T-cell (primary cell): ENCODE measurements at regions not wholly inside any gene's neighbourhood (a gene's known extent, or its start where the extent isn't known, plus 50 kb on each side); places are given as distances from the start of the nearest gene placed in this dataset.
"Not testable (repeated sequence)": the region's sequence is repeated elsewhere in the genome, so short reads cannot be mapped to it uniquely, and the experiment has no call there.

Experiments used
- ATAC-seq, 4 experiments: fragments of 200-7000 bp in 3 of 4; fragments of 150-1000 bp in 1 of 4; cut with Tn5 transposase; replicated peaks in 1 of 4; 1 replicate in 3 of 4; 2 replicates in 1 of 4; pipeline ENCODE4 v1.10.0; 2021; ENCODE audit warnings: moderate library complexity in 3 of 4, mild to moderate bottlenecking in 2 of 4, moderate number of reproducible peaks in 1 of 4
- CTCF ChIA-PET, 2 donors: fragments of 300-600 bp; sonication (Branson Sonifier 250); formaldehyde crosslinking; loops; one replicate each; lab custom pipeline; 2022; ENCODE audit warnings: antibody characterized with exemption in 2 of 2; lab: Charles Lee
- POLR2A ChIA-PET, 2 donors: fragments of 300-600 bp; sonication (Branson Sonifier 250); formaldehyde crosslinking; loops; one replicate each; lab custom pipeline; 2022; ENCODE audit warnings: antibody characterized with exemption in 2 of 2; lab: Charles Lee
- DNase-seq, 35 experiments: peaks; one replicate each; pipeline versions ENCODE4 v3.0.0 to v3.0.0-alpha.2; 2013 to 2023
- H3K27ac ChIP-seq: one replicate; pipeline ENCODE4 v1.5.1; 2013; ENCODE audit warnings: low read length
- H3K27me3 ChIP-seq, 2 experiments: replicated peaks in 1 of 2; 1 replicate in 1 of 2; 2 replicates in 1 of 2; pipeline versions ENCODE4 v1.6.1 to v1.7.0; 2013; ENCODE audit warnings: low read length in 1 of 2, mixed read lengths in 1 of 2; ENCODE audit not compliant: control insufficient read depth in 2 of 2, insufficient read depth in 2 of 2; ENCODE audit errors: extremely low read depth in 1 of 2
- H3K36me3 ChIP-seq, 2 donors: 1 replicate in 1 of 2; 2 replicates in 1 of 2; pipeline versions ENCODE4 v1.6.1 to v1.7.0; 2013; ENCODE audit warnings: low read length in 1 of 2; ENCODE audit not compliant: control insufficient read depth in 2 of 2, insufficient read depth in 1 of 2; ENCODE audit errors: extremely low read depth in 1 of 2
- H3K4me1 ChIP-seq, 2 experiments: 1 replicate in 1 of 2; 2 replicates in 1 of 2; pipeline versions ENCODE4 v1.6.1 to v1.7.0; 2013; ENCODE audit warnings: low read length in 2 of 2, mixed read lengths in 1 of 2; ENCODE audit not compliant: insufficient read depth in 2 of 2, control insufficient read depth in 1 of 2; ENCODE audit errors: extremely low read depth in 1 of 2
- H3K4me3 ChIP-seq, 2 donors: 1 replicate in 1 of 2; 2 replicates in 1 of 2; pipeline versions ENCODE4 v1.5.1 to v1.7.0; 2013; ENCODE audit warnings: mild to moderate bottlenecking in 2 of 2, low read length in 1 of 2, moderate library complexity in 1 of 2; ENCODE audit not compliant: control insufficient read depth in 1 of 2; ENCODE audit errors: extremely low read depth in 1 of 2
- H3K9me3 ChIP-seq: 2 replicates; pipeline ENCODE4 v1.7.0; 2013
- H3K27ac Mint-ChIP-seq, 2 donors: one replicate each; pipeline ENCODE4 v1.8.0; 2020 to 2021; ENCODE audit warnings: mild to moderate bottlenecking in 2 of 2, mixed read lengths in 2 of 2
- H3K27me3 Mint-ChIP-seq, 2 donors: one replicate each; pipeline ENCODE4 v1.8.0; 2021 to 2022; ENCODE audit warnings: mixed read lengths in 2 of 2
- H3K36me3 Mint-ChIP-seq: one replicate; pipeline ENCODE4 v1.8.0; 2021; ENCODE audit warnings: mixed read lengths
- H3K4me1 Mint-ChIP-seq, 3 donors: one replicate each; pipeline ENCODE4 v1.8.0; 2020 to 2022; ENCODE audit warnings: mixed read lengths in 3 of 3, mild to moderate bottlenecking in 1 of 3
- H3K4me3 Mint-ChIP-seq, 3 donors: one replicate each; pipeline ENCODE4 v1.8.0; 2020 to 2022; ENCODE audit warnings: mild to moderate bottlenecking in 3 of 3, mixed read lengths in 3 of 3, moderate library complexity in 3 of 3
- H3K9me3 Mint-ChIP-seq, 3 donors: one replicate each; pipeline ENCODE4 v1.8.0; 2020 to 2022; ENCODE audit warnings: mixed read lengths in 3 of 3
- WGBS: methylation state at CpG from one replicate; pipeline ENCODE4 v1.1.5; 2013; ENCODE audit warnings: missing lambda C conversion rate; ENCODE audit not compliant: insufficient coverage; 5-methylcytosine and 5-hydroxymethylcytosine counted together

GRCh38 chr22:12638319-12638718 is 2889.7 kb upstream of the OR11H1 start:
- ATAC-seq, H3K36me3 Mint-ChIP-seq, CTCF ChIA-PET, H3K36me3 ChIP-seq, POLR2A ChIA-PET, H3K4me3 ChIP-seq, H3K27me3 ChIP-seq, H3K4me1 Mint-ChIP-seq, H3K9me3 ChIP-seq, H3K4me1 ChIP-seq, DNase-seq, H3K27me3 Mint-ChIP-seq, H3K27ac Mint-ChIP-seq, H3K4me3 Mint-ChIP-seq, H3K27ac ChIP-seq: not testable (repeated sequence)
- peaks cover 42 to 53% (median 44%) of the 10 kb centered on the region in 3 donors for H3K9me3 Mint-ChIP-seq
- 88% methylated on average over 2 of the region's 3 CpGs for WGBS
